GM12864 (cell line): ENCODE measurements at regions not wholly inside any gene's neighbourhood (a gene's known extent, or its start where the extent isn't known, plus 50 kb on each side); places are given as distances from the start of the nearest gene placed in this dataset.

Source experiments
- DNase-seq: peaks from one replicate; pipeline ENCODE4 v3.0.0-alpha.2; 2011; ENCODE audit warnings: low read depth
- H3K4me3 ChIP-seq: 2 replicates; pipeline ENCODE4 v1.5.1; 2011; ENCODE audit warnings: mild to moderate bottlenecking, low read depth, low read length, control low read depth
- TF ChIP-seq, protein P1 (sequence below): IDR thresholded peaks from 2 replicates; pipeline ENCODE4 v1.5.1; 2011; ENCODE audit warnings: low read depth, mild to moderate bottlenecking, moderate library complexity, low read length, control low read depth, inconsistent platforms; ENCODE audit errors: missing control alignments

DNA sequence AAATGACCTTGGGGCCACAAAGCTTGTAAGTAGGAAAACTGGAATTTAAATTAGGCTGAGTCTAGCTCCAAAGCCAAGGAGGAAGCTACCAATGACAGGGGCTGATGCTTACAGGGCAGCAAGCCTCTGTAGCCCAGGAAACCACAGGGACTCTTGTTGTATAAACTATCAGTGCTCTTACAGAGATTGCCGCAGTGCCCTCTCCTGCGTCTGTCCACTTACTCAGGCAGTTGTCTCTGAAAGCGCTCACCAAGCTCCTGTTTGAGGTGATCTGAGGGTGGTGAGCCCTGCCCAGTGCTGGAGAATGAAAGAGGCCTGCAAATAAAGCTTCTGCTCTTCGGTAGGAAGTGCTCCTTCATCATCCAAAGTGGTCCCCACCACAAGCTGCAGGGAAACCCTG, 498.8 kb downstream of the ARHGEF28 start:
- TF ChIP-seq, protein P1, sequence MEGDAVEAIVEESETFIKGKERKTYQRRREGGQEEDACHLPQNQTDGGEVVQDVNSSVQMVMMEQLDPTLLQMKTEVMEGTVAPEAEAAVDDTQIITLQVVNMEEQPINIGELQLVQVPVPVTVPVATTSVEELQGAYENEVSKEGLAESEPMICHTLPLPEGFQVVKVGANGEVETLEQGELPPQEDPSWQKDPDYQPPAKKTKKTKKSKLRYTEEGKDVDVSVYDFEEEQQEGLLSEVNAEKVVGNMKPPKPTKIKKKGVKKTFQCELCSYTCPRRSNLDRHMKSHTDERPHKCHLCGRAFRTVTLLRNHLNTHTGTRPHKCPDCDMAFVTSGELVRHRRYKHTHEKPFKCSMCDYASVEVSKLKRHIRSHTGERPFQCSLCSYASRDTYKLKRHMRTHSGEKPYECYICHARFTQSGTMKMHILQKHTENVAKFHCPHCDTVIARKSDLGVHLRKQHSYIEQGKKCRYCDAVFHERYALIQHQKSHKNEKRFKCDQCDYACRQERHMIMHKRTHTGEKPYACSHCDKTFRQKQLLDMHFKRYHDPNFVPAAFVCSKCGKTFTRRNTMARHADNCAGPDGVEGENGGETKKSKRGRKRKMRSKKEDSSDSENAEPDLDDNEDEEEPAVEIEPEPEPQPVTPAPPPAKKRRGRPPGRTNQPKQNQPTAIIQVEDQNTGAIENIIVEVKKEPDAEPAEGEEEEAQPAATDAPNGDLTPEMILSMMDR = no peak
- no peak for DNase-seq
- no peak overlapping the region for H3K4me3 ChIP-seq

DNA sequence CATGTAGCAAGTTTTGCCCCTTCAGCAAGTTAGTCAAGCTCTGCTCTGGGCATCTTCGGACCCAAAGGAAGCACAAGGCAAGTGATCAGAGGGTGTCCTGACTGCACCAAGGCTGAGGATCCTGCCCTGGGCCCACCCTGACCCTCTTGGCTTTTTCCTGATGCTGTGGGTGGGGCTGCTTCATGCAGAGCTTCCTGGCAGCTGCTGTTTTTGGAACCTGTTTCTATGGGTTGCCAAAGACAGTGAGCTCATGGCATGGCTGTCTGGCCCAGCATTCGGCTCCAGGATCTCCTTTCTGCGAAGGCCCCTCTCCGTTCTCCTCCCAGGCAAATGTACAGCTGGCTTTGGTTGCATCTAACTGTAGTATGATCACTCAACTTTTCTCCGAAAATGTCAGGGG, 497.9 kb downstream of the ARHGEF28 start:
- DNase-seq = no peak
- TF ChIP-seq, protein P1 = no peak
- no peak overlapping the region for H3K4me3 ChIP-seq

- TF ChIP-seq, protein P1 = no peak
- H3K4me3 ChIP-seq = no peak overlapping the region
- DNase-seq = no peak
Observed at GRCh38 chr5:74122979-74123590, 497.1 kb downstream of the ARHGEF28 start.

GRCh38 chr5:74122175-74122574, 496.2 kb downstream of the ARHGEF28 start:
- TF ChIP-seq, protein P1 = no peak
- H3K4me3 ChIP-seq = no peak overlapping the region
- DNase-seq = no peak

GRCh38 chr5:74120585-74120984, 494.6 kb downstream of the ARHGEF28 start:
- DNase-seq = no peak
- TF ChIP-seq, protein P1 = no peak
- H3K4me3 ChIP-seq = no peak overlapping the region

DNA sequence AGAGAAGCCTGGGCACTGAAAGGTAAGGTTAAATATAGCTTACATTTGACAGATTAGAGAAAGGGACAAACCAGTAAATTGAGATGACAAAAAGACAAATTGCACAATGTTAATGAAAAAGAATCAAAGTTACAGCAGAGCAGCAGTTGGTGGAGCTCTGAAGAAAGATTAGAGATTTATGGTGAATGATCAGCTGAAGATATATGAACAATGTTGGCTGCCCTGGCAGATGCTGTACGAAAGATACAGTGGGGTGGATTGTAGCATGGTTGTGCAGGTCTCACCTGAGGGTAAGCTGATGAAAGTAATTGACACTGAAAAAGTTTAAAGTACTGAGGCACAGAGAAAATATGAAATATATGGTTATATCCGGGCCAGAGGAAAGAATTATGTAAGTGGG, 492.1 kb downstream of the ARHGEF28 start:
- TF ChIP-seq, protein P1 = no peak
- DNase-seq = no peak
- H3K4me3 ChIP-seq = no peak overlapping the region

- no peak for DNase-seq
- TF ChIP-seq, protein P1 = no peak
- H3K4me3 ChIP-seq = no peak overlapping the region
Observed at GRCh38 chr5:74116984-74117383, 491.0 kb downstream of the ARHGEF28 start.
